Fibroblast of mammary gland (primary cell): ENCODE measurements at regions not wholly inside any gene's neighbourhood (a gene's known extent, or its start where the extent isn't known, plus 50 kb on each side); places are given as distances from the start of the nearest gene placed in this dataset.

Experiments
- DNase-seq: peaks from one replicate; pipeline ENCODE4 v3.0.0-alpha.2; 2010; ENCODE audit warnings: low read depth
- H3K4me3 ChIP-seq: 2 replicates; pipeline ENCODE4 v1.5.1; 2011; ENCODE audit warnings: low read depth, mild to moderate bottlenecking, low read length, moderate library complexity; ENCODE audit not compliant: control insufficient read depth
- CTCF ChIP-seq: conservative IDR thresholded peaks from 2 replicates; pipeline ENCODE4 v1.5.1; 2011; ENCODE audit warnings: low read depth, low read length, inconsistent platforms; ENCODE audit not compliant: control insufficient read depth, insufficient read depth

- DNase-seq: no peak
- TF ChIP-seq CTCF: no peak
- H3K4me3 ChIP-seq: no peak overlapping the region
Measured at GRCh38 chr2:220940646-220941045, 631.5 kb downstream of the EPHA4 start.

- TF ChIP-seq CTCF: no peak
- no peak for DNase-seq
- H3K4me3 ChIP-seq: no peak overlapping the region
Measured at GRCh38 chr2:220941683-220942082, 630.4 kb downstream of the EPHA4 start.

GRCh38 chr2:220946552-220946951, 625.6 kb downstream of the EPHA4 start:
- no peak for TF ChIP-seq CTCF
- no peak for DNase-seq
- no peak overlapping the region for H3K4me3 ChIP-seq

GRCh38 chr2:220948579-220948978, 623.5 kb downstream of the EPHA4 start:
- no peak for TF ChIP-seq CTCF
- DNase-seq: no peak
- H3K4me3 ChIP-seq: no peak overlapping the region

GRCh38 chr2:220949466-220949865, 622.6 kb downstream of the EPHA4 start:
- no peak overlapping the region for H3K4me3 ChIP-seq
- DNase-seq: no peak
- TF ChIP-seq CTCF: no peak

GRCh38 chr2:220955776-220956175, 616.3 kb downstream of the EPHA4 start:
- TF ChIP-seq CTCF: no peak
- no peak overlapping the region for H3K4me3 ChIP-seq
- DNase-seq: no peak

GRCh38 chr2:220956429-220956828, 615.7 kb downstream of the EPHA4 start:
- TF ChIP-seq CTCF: no peak
- DNase-seq: no peak
- H3K4me3 ChIP-seq: no peak overlapping the region
